Ovary (tissue), 7 donors: ENCODE measurements at regions not wholly inside any gene's neighbourhood (a gene's known extent, or its start where the extent isn't known, plus 50 kb on each side); places are given as distances from the start of the nearest gene placed in this dataset.

ENCODE experiments used
- DNase-seq, 5 donors: peaks; one replicate each; pipeline ENCODE4 v3.0.0-alpha.2; 2019 to 2020
- H3K27ac ChIP-seq, 2 donors: fragments of 200-600 bp; one replicate each; pipeline versions ENCODE4 v1.5.1 to v1.8.0; 2019 to 2022
- H3K27me3 ChIP-seq: fragments of 200-600 bp; one replicate; pipeline ENCODE4 v1.8.0; 2022
- H3K36me3 ChIP-seq: fragments of 200-600 bp; sonication (generic); one replicate; pipeline ENCODE4 v1.5.1; 2019
- H3K4me1 ChIP-seq: one replicate; pipeline ENCODE4 v1.8.1; 2013; ENCODE audit warnings: mild to moderate bottlenecking, moderate library complexity; ENCODE audit not compliant: insufficient read depth
- H3K4me3 ChIP-seq: fragments of 200-600 bp; sonication (generic); one replicate; pipeline ENCODE4 v1.5.1; 2017
- H3K9me3 ChIP-seq, 2 donors: fragments of 200-600 bp in 1 of 2; sonication (generic) in 1 of 2; one replicate each; pipeline versions ENCODE4 v1.5.1 to v1.8.1; 2013 to 2019; ENCODE audit warnings: mild to moderate bottlenecking in 1 of 2, moderate library complexity in 1 of 2
- EP300 ChIP-seq: sonication (generic); formaldehyde crosslinking; IDR thresholded peaks from one replicate; pipeline ENCODE4 v1.6.1; 2017; ENCODE audit warnings: antibody characterized with exemption
- POLR2A ChIP-seq: fragments of 450-650 bp; IDR thresholded peaks from one replicate; pipeline ENCODE4 v1.6.1; 2017; ENCODE audit warnings: antibody characterized with exemption, mild to moderate bottlenecking, moderate library complexity
- WGBS, 3 donors: extraction: QIAGEN DNeasy Blood & Tissue Kit in 1 of 3; methylation state at CpG; one replicate each; pipeline versions ENCODE4 v1.1.5 to v1.1.7; 2013 to 2017; 5-methylcytosine and 5-hydroxymethylcytosine counted together
- intact Hi-C, 4 donors: fragments of 100-400 bp; cut with DNase I; formaldehyde crosslinking; loops; one replicate each; pipeline versions ENCODE4 v1.11.0 to v1.15.1; 2022 to 2023
- TF ChIP-seq, protein P1 (sequence below), 3 donors: fragments of 450-650 bp in 2 of 3; fragments of 200-600 bp in 1 of 3; IDR thresholded peaks; one replicate each; pipeline versions ENCODE4 v1.5.1 to v1.8.0; 2016 to 2022; ENCODE audit warnings: antibody characterized with exemption in 3 of 3, mild to moderate bottlenecking in 1 of 3
- donor health status: DM: no; HTN: no; CAD: no; lungs with moderate emphysema.
- donor health status: DM: no; HTN: no; CAD: no.
- donor health status: Bipolar disorder and iron deficiency.
- donor health status: DM: no; HTN: no; CAD: no.
- donor health status: DM: yes; HTN: yes; CAD: no.

DNA sequence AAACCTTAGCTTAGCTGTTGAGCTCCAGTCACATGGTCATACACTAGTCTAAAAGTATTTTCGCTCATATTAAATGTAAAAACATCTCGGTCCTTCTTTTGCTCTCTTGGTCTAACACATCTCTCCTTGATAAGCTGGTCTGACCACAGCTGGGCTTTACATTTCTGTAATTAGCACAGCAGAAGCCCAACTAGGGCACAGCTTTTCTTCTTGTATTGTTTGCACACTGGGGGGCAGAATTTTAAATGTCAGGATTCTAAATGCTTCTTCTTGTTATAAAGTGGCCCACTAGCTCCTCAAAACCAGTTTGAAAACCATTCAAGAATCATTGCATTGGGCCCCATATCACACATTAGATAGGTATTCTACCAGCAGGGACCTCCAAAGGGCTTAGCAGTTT is 289.1 kb upstream of the PKN2 start:
- no peak overlapping the region for H3K27ac ChIP-seq
- intact Hi-C loops, result no loop called here
- H3K36me3 ChIP-seq, result no peaks in the 10 kb centered on the region
- WGBS, 3 donors, result 18 to 34% (median 20%) methylated on average over 2 of the region's 2 CpGs
- no peaks in the 10 kb centered on the region for H3K9me3 ChIP-seq
- TF ChIP-seq EP300 (no peak), POLR2A (no peak)
- TF ChIP-seq, protein P1, sequence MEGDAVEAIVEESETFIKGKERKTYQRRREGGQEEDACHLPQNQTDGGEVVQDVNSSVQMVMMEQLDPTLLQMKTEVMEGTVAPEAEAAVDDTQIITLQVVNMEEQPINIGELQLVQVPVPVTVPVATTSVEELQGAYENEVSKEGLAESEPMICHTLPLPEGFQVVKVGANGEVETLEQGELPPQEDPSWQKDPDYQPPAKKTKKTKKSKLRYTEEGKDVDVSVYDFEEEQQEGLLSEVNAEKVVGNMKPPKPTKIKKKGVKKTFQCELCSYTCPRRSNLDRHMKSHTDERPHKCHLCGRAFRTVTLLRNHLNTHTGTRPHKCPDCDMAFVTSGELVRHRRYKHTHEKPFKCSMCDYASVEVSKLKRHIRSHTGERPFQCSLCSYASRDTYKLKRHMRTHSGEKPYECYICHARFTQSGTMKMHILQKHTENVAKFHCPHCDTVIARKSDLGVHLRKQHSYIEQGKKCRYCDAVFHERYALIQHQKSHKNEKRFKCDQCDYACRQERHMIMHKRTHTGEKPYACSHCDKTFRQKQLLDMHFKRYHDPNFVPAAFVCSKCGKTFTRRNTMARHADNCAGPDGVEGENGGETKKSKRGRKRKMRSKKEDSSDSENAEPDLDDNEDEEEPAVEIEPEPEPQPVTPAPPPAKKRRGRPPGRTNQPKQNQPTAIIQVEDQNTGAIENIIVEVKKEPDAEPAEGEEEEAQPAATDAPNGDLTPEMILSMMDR (IDR thresholded peaks at IDR 0.05), result no peak
- H3K27me3 ChIP-seq, result no peaks in the 10 kb centered on the region
- H3K4me3 ChIP-seq, result no peak overlapping the region
- no peak for DNase-seq
- no peaks in the 10 kb centered on the region for H3K4me1 ChIP-seq

DNA sequence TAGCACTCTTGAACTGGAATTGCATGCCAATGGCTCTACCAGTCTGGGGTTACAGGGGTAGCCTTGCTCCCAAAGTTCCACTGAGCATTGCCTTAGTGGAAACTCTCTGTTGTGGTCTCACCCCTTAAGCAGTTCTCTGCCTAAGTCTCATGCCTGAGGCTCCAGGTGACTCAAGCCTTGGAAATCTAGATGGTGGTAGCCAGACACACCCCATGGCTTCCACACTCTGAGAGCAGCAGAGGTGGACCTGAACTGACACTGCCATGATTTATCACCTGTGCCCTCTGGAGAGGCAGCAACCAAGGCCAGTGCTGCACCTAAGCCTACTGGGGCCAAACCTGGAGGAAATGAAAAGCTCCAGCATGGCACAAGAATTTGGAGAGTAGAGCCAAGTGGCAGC is 285.7 kb upstream of the PKN2 start:
- no peaks in the 10 kb centered on the region for H3K36me3 ChIP-seq
- DNase-seq, result no peak
- H3K4me3 ChIP-seq, result no peak overlapping the region
- TF ChIP-seq POLR2A, result no peak
- TF ChIP-seq, protein P1 (IDR thresholded peaks at IDR 0.05), result no peak
- no peak for TF ChIP-seq EP300
- no peaks in the 10 kb centered on the region for H3K27me3 ChIP-seq
- H3K27ac ChIP-seq, result no peak overlapping the region
- no peaks in the 10 kb centered on the region for H3K4me1 ChIP-seq
- H3K9me3 ChIP-seq, result no peaks in the 10 kb centered on the region
- intact Hi-C loops, result loop anchor here in 1 of 4 donors (2.0 kb wide), 1 partner anchor 32 kb away; no protein-coding TSS in a partner anchor

DNA sequence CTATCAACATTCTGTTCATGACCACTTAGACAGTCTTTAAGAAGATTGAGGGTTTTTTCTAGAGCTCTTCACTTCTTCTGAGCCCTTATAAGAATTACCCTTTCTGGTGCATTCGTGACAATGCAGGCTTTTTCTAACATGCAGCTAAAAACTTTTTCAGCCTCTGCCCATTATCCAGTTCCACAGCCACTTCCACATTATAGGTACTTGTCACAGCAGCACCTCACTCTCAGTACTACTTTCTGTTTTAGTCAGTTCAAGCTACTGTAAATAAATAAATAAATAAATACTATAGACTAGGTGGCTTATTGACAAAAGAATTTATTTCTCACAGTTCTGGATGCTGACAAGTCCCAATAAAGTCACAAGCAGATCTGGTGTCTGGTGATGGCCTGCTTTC is 284.4 kb upstream of the PKN2 start:
- DNase-seq, result no peak
- TF ChIP-seq, protein P1 (IDR thresholded peaks at IDR 0.05), result no peak
- TF ChIP-seq POLR2A (no peak), EP300 (no peak)
- Histone ChIP-seq H3K36me3 (no peaks in the 10 kb centered on the region), H3K27ac (no peak overlapping the region), H3K9me3 (no peaks in the 10 kb centered on the region), H3K4me3 (no peak overlapping the region), H3K27me3 (no peaks in the 10 kb centered on the region), H3K4me1 (no peaks in the 10 kb centered on the region)
- WGBS, 3 donors, result 83 to 98% (median 91%) methylated on average over 1 of the region's 1 CpG
- intact Hi-C loops, result loop anchor here in 1 of 4 donors (2.0 kb wide), 1 partner anchor 33 kb away; no protein-coding TSS in a partner anchor

DNA sequence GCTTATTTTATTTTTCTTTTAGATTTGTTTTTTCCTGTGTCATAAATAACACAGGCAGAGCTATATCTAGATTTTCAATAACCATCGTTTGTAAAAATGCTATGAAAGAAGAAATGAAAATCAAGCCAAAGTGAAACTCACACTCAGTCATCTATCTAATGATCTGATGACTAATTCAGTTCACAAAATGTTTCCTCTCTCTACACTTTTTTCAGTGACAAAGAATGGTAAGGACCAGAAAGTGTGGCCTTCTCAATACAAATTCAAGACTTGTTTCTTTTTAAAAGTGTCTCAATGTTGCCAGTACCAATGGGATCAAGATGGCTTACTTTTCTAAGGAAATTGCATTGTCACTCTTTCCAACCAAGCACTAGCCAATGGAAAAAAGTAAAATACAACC is 282.8 kb upstream of the PKN2 start:
- Histone ChIP-seq H3K4me3 (no peak overlapping the region), H3K36me3 (no peaks in the 10 kb centered on the region), H3K27ac (no peak overlapping the region), H3K9me3 (no peaks in the 10 kb centered on the region), H3K27me3 (no peaks in the 10 kb centered on the region), H3K4me1 (no peaks in the 10 kb centered on the region)
- TF ChIP-seq POLR2A, result no peak
- TF ChIP-seq, protein P1 (IDR thresholded peaks at IDR 0.05), result no peak
- TF ChIP-seq EP300, result no peak
- 47 to 57% (median 51%) methylated on average over 1 of the region's 1 CpG for WGBS, 3 donors
- intact Hi-C loops, result no loop called here
- no peak for DNase-seq

DNA sequence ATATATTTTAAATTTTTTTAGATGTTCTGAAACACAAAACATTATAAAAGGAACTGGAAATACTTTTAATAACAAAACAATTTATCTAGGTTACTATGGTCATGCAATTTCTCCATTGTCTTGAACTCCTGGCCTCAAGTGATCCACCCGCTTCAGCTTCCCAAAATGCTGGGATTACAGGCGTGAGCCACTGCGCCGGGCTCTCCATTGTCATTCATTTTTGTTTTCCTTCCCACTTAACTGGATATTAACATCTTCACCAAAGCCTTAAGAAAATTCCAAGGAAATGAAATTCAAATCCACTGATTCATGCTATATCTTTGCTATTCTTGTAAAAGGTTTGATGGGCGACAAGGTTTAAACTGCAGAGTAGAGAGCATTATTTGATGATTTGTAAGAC is 279.5 kb upstream of the PKN2 start:
- no peaks in the 10 kb centered on the region for H3K36me3 ChIP-seq
- H3K27me3 ChIP-seq, result no peaks in the 10 kb centered on the region
- H3K9me3 ChIP-seq, result no peaks in the 10 kb centered on the region
- DNase-seq, result no peak
- TF ChIP-seq EP300 (no peak), POLR2A (no peak)
- TF ChIP-seq, protein P1 (IDR thresholded peaks at IDR 0.05), result no peak
- H3K4me1 ChIP-seq, result no peaks in the 10 kb centered on the region
- H3K4me3 ChIP-seq, result no peak overlapping the region
- no peak overlapping the region for H3K27ac ChIP-seq
- intact Hi-C loops, result no loop called here
- WGBS, 3 donors, result 79 to 89% (median 82%) methylated on average over 5 of the region's 5 CpGs
